NCI-H69 (cell line): ENCODE measurements at regions not wholly inside any gene's neighbourhood (a gene's known extent, or its start where the extent isn't known, plus 50 kb on each side); places are given as distances from the start of the nearest gene placed in this dataset.

ENCODE experiments used
- DNase-seq: peaks from one replicate; lab custom pipeline; 2025; lab: John Stamatoyannopoulos, UW

DNA sequence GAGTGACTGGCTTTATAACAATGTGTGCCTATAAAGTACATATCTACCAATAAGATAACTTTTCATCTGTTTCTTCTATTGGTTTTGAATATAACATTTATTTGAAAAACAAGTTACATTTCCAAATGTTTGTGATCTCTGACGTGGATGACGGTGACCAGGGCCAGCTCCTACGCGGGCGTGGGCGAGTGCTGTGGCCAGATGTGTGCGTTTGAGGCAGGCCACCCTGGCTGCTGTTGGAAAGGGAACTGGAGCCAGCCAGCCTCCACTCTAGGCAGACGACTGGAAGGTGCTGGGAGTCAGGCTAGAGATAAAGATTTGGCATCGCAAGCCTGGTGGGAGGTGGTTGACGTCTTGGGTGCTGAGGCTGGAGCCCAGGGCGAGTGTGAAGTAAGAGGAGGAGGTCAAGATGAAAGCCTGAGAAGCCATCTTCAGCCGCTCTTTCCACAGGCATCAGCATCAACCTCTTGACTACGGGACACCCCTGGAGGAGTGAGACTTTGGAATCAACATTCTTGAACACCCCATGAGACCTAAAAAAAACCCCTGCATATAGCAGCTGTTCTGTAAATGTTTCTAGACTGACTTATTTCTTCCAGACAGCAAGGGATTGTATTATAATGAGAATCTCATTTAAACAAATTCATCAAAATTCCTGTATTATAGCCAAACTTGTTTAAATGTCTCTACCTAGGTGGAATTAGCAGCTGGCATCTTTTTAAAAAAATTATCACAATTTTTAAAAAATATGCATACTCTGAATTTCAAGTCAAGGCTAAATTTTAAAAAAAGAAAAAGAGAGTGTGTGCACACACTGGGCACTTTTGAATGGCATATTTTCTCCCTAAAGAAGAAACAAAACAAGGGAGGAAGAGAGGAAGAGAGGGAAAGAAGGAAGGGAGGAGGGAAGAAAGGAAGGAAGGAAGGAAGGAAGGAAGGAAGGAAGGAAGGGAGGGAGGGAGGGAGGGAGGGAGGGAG lies 112.5 kb upstream of the SLC44A3 start:
- no peak for DNase-seq

DNA sequence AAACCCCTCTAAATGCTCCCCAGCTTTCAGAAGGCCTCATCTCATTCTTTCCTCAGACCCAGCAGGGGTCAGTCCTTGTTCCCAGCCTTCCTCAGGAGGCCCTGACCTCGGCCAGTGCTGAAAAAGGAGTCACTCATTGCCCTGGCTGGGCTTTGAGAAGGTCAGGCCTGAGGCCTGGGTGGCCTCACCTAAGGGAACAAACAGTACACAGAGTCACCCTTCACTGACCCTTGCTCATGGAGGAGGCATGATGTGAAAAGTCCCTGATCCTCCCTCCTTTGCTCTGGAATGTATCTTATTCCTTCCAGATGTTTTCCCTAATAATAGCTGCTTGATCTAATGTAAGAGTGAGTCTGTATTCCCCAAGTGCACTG lies 117.7 kb upstream of the SLC44A3 start:
- no peak for DNase-seq

DNA sequence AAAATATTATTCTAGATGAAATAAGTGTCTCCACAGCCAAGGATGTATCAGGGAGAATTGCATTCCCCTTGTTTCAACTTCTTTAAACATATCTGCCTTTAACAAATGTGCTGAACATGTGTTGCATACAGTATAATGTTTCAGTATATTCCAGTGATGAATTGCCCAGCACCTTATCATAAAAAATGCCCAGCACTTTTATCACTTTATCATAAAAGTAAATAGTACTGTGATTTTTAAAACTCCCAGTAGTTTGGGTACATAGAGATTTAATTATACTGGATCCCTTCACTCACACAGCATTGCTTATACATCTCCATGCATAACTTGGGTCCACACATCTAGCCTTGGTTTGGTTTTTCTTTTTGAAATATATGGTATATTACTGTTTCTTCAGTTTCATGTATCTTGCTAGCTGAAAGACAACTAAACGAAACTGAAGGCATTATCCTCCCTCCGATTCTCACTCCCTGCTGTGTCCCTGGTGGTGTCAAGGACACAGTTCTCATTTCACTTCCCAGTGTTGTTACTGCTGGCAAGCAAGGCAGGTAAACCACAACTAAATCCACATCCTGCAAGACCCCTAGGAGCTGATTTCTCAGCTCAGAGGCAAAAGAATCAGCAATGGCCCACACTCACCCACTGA lies 118.2 kb upstream of the SLC44A3 start:
- no peak for DNase-seq

DNA sequence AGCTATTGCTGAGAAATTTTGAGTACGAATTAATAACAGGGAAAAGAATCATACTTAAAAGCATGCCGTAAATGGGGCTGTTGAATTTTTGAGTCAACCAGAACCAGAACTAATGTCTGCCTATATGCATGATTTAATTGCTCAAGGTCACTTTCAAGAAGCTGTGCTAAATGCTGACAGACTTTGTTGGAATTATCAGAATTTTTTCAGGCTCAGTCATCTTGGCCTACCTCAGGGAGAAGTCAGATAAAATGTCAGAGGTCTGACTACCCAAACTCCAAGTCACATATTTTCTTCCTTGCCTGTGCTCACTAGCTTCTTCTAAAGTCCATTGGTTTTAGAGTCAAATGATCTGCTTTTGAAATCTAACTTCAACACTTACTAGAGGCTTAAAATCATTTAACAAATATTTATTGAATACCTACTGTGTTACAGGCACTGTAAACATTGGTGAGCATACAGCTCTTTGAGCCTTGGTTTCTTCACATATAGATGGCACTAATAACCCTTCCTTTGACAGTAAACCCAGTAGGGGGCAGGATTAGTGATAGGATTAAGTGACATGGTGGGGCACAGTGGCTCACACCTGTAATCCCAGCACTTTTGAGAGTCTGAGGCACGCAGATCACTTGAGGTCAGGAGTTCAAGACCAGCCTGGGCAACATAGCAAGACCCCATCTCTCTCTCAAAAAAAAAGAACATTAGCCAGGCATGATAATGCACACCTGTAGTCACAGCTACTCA lies 121.2 kb upstream of the SLC44A3 start:
- peak; percentile 13 for DNase-seq

DNA sequence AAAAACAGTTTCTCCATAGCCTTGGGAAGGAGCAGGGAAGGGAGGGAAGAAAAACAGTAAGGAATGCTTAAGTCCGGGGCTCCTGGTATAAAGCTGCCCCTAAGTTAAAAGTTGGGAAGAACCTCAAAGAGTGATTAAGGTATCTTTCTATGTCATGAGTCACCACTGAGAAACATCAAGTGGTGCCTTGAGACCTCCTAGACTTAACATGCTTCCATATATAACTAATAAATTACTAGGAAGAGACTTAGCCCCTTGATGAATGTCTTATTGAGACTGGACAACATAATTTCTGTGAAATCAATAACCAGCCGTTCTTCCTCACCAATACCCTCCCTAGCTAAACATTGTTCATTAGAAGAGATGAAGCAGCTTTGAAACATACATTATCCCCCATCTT lies 121.8 kb upstream of the SLC44A3 start:
- DNase-seq, result peak; percentile 69

GRCh38 chr1:94697839-94698238 lies 122.3 kb upstream of the SLC44A3 start:
- DNase-seq, result peak; percentile 95

DNA sequence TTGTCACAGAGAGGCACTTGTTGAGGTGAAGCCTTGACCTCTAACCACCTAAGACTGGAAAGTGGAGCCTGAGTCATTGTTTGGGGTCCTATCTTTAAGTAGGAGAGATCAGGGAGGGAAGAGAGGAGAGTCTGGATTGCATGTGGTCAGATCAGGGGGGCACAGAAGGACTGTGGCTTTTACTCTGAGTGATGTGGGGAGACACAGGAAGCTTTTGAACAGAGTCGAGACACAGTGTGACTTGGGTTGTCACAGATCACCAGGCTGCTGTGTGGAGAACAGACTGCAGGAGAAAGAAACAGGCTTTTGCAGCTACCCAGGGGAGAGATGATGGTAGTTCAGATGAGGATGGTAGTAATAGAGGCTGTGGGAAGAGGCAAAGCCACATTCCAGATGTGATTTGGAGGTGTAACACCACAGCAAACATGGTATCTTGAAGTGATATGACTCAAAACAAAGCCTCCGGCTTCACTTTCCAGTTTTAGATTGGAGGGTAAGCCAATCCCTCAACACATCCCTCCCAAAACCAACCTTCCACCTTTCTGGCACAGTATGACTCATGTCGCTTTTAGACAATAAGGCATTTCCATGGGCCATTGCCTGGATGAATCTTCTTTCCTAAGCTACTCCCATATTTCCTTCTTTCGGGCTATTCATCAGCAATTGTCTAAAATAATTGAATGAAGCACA lies 125.8 kb upstream of the SLC44A3 start:
- no peak for DNase-seq

DNA sequence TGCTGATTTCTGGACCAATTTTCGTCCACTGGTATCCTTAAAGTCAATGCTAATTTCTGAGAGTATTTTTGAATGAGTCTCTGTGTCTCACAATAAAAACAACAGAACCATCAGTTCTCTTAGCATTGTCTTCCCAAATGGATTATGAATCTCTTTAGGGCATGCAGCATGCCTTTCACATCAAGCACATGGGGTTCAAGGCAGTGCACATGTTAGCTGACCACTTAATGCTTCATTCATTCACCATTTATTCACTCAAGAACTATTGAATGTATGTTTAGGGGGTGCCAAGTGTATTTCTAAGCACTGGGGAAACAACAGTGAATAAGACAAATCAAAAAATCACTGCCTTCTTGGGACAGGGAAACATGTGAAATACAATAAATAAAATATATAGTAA lies 126.7 kb upstream of the SLC44A3 start:
- no peak for DNase-seq

DNA sequence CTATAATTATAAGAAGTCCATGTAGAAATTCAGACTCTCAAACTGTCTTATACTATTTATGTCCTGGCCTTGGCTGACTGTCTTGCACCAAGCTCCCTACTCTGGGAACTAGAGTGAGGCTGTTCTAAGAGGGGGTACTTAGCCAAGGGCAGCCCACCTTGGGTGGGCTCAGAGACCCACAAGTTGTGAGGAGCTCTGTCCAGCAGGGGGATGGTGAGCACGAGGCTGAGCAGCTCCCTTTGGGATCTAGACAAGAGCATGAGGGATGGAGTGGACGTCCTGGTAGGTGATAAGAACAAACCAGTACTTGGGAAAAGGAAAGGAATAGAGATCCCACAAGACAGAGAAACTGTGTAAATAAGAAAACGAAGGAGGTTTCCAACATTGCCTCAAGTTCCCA lies 127.1 kb upstream of the SLC44A3 start:
- no peak for DNase-seq

DNA sequence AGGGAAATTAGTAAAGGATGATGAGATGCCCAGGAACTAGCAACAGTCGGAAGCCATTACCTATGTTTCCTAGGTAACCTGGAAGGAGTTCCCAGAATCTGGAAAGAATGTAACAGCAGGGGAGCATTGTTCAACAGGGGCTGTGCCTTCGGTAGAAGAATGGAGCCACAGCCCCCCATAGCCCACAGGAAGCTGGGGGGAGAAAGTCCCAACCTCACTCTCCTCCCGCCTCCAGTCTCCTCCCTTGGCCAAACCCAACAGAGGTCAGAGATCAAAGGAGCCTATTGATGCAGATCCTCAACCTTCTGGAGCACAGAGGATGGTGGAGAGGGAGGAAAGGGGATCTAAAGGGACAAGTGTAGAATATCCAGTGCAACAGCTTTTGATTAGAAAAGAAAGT lies 131.5 kb upstream of the SLC44A3 start:
- peak; percentile 71 for DNase-seq

GRCh38 chr1:94686882-94687281 lies 133.3 kb upstream of the SLC44A3 start:
- DNase-seq, result no peak

DNA sequence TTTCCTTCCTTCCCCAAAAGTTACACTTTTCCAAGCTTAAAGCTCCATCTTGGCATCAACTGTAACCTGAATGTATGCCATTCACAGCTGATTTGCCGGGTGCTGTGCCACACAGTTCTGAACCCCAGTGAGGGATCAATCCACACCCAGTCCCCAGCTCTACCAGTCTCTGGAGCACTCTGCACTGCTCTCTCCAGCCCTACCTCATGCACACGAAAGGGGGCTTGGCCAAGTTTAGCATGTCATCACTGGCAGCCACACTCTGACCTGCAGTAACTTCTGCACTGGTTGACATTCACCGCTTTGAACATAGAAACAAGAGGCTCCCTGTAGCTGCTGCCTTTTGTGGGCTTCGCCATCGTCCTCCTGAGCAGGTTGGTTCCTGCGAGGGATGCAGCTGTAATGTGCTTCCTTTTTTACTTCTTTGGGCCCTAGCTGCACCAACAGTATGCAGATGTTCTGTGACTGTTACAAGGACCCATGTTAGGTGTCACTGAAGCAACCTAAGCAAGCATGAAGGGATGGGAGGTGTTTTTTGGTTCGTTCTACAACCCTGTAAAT lies 135.4 kb upstream of the SLC44A3 start:
- DNase-seq, result no peak

GRCh38 chr1:94683886-94684285 lies 136.3 kb upstream of the SLC44A3 start:
- no peak for DNase-seq

GRCh38 chr1:94680039-94680377 lies 138.4 kb upstream of the F3 start:
- DNase-seq, result no peak

DNA sequence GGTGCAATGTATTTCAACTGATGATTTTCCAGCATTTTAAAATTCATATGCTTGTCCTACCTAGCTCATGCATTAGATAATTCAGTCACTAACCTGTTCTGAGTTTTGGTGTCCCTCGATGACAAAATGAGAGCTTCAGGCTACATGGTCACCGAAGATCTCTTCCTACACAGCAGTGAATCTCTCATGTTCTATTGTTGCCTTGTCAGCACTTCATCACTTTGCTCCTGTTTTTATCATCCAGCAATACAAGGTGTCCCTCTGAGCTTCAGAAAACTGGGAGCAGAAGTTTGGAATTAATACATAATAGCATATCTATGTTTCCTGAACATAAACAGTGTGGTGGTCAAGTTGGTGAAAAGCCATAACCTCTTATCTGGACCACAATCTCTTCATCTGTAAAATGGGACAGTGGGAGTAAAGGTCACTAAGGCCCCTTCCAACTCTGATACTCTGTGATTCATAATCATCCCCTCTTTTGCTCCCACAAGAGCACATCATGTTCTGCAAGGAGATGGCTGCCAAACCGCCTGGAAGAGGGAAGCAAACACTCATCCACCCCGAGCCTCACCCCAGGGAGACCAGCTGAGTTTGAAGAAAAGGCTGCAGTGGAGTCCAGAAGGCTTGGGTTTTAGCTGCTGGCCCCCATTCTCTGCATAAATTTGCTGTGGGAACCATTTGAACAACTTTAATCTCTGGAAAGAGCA lies 137.9 kb upstream of the F3 start:
- no peak for DNase-seq

GRCh38 chr1:94678202-94678848 lies 136.8 kb upstream of the F3 start:
- DNase-seq, result no peak

- no peak for DNase-seq
These were observed 136.2 kb upstream of the F3 start for GRCh38 chr1:94677714-94678113.

GRCh38 chr1:94677087-94677486 lies 135.5 kb upstream of the F3 start:
- DNase-seq, result no peak

DNA sequence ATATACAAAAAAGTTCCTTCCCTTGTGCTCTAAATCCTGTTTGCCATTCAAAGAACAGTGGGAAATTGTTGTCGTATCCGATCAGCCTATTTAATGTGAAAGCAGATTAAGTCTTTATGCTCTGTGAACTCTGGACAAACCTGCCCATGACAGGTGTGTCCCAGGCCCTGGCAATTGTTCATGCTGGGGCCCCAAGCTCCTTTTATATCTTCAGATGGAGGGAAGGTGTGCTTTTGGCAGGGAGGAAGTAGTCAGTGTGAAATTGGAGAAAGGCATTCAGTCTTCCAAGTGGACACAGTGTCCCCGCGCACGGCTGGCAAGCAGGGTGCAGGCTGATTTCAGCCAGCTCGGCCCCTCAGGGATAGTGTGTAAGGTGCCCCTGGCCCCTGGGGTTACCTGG lies 135.1 kb upstream of the F3 start:
- DNase-seq, result no peak

DNA sequence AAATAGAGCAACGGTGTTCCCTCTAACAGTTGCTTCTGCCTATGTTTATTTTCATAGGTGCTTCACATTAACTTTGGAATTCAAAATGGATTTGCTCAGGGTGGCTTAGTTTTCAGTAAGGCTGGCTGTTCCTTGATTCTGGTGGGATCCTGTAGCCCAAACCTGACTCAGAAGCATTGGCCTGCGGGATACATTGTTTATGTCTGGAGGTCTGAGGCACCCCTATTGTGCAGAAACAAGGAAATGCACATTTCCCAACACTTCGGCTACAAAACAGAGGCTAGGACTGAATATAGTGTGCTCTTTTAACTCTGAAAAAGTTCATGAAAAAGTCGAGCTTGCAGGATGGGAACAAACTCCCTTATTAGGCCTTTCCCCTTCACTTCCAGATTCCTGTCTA lies 133.8 kb upstream of the F3 start:
- no peak for DNase-seq

GRCh38 chr1:94674876-94675275 lies 133.3 kb upstream of the F3 start:
- no peak for DNase-seq
